PC-3 (cell line): ENCODE measurements at regions not wholly inside any gene's neighbourhood (a gene's known extent, or its start where the extent isn't known, plus 50 kb on each side); places are given as distances from the start of the nearest gene placed in this dataset.

Experiments used
- ATAC-seq: fragments of 200-7000 bp; cut with Tn5 transposase; 2 replicates; pipeline ENCODE4 v1.9.1; 2020; ENCODE audit warnings: mild to moderate bottlenecking, moderate library complexity
- BruUV-seq: library from RNA; stranded (reverse); fragments of 400-500 nt; replicated peaks from 2 replicates; lab custom pipeline; 2021; lab: Mats Ljungman, UMichigan
- CTCF ChIA-PET: fragments of 300-600 bp; sonication (Branson Sonifier 250); formaldehyde crosslinking; loops from one replicate; lab custom pipeline; 2022; ENCODE audit warnings: antibody characterized with exemption; lab: Charles Lee
- POLR2A ChIA-PET: fragments of 300-600 bp; sonication (Branson Sonifier 250); formaldehyde crosslinking; loops from one replicate; lab custom pipeline; 2022; ENCODE audit warnings: antibody characterized with exemption; ENCODE audit not compliant: unreplicated experiment; lab: Charles Lee
- DNase-seq: peaks from one replicate; pipeline ENCODE4 v3.0.0-alpha.2; 2015
- H2AFZ ChIP-seq: fragments of 300-600 bp; sonication (generic); 2 replicates; pipeline ENCODE4 v1.6.0; 2016; ENCODE audit warnings: antibody characterized with exemption, low read length
- H3F3A ChIP-seq: fragments of 300-600 bp; sonication (generic); one replicate; pipeline ENCODE4 v1.6.0; 2017; ENCODE audit warnings: antibody characterized with exemption, low read length, control low read depth, mild to moderate bottlenecking; ENCODE audit not compliant: unreplicated experiment
- H3K27ac ChIP-seq: fragments of 300-600 bp; sonication (generic); 2 replicates; pipeline ENCODE4 v1.5.1; 2016; ENCODE audit warnings: mild to moderate bottlenecking, low read length
- H3K27me3 ChIP-seq: fragments of 300-600 bp; sonication (generic); 2 replicates; pipeline ENCODE4 v1.6.1; 2016; ENCODE audit warnings: low read length, mixed read lengths
- H3K36me3 ChIP-seq: fragments of 300-600 bp; sonication (generic); 2 replicates; pipeline ENCODE4 v1.6.1; 2016; ENCODE audit warnings: low read depth, mixed run types, low read length, mixed read lengths
- H3K4me1 ChIP-seq: fragments of 300-600 bp; sonication (generic); 2 replicates; pipeline ENCODE4 v1.5.1; 2016; ENCODE audit warnings: low read length; ENCODE audit not compliant: insufficient read depth
- H3K4me2 ChIP-seq: fragments of 300-600 bp; sonication (generic); 2 replicates; pipeline ENCODE4 v1.6.0; 2016; ENCODE audit warnings: low read length
- H3K4me3 ChIP-seq: fragments of 300-600 bp; sonication (generic); 2 replicates; pipeline ENCODE4 v1.5.1; 2016; ENCODE audit warnings: mild to moderate bottlenecking, low read length, mixed read lengths
- H3K79me2 ChIP-seq: fragments of 300-600 bp; sonication (generic); 2 replicates; pipeline ENCODE4 v1.6.1; 2017; ENCODE audit warnings: low read length, mixed read lengths
- H3K9ac ChIP-seq: fragments of 300-600 bp; sonication (generic); 2 replicates; pipeline ENCODE4 v1.6.0; 2016; ENCODE audit warnings: mild to moderate bottlenecking, low read length
- H3K9me2 ChIP-seq: fragments of 300-600 bp; sonication (generic); replicated peaks from 2 replicates; pipeline ENCODE4 v1.6.1; 2016; ENCODE audit warnings: mixed run types, low read length, mixed read lengths
- H3K9me3 ChIP-seq: fragments of 300-600 bp; sonication (generic); 2 replicates; pipeline ENCODE4 v1.6.1; 2016; ENCODE audit warnings: low read length, mixed read lengths
- H4K20me1 ChIP-seq: fragments of 300-600 bp; sonication (generic); 2 replicates; pipeline ENCODE4 v1.6.1; 2016; ENCODE audit warnings: low read length, mixed read lengths
- EZH2 ChIP-seq: fragments of 300-600 bp; sonication (generic); IDR thresholded peaks from one replicate; pipeline ENCODE4 v1.6.1; 2017; ENCODE audit warnings: antibody characterized with exemption, mild to moderate bottlenecking, low read length; ENCODE audit not compliant: unreplicated experiment
- EZH2phosphoT487 ChIP-seq: fragments of 300-600 bp; sonication (generic); IDR thresholded peaks from 2 replicates; pipeline ENCODE4 v1.6.1; 2018; ENCODE audit warnings: mild to moderate bottlenecking, antibody characterized with exemption, low read length, borderline replicate concordance
- intact Hi-C: fragments of 100-400 bp; cut with micrococcal nuclease; formaldehyde crosslinking; loops from 2 replicates; pipeline ENCODE4 v1.9.0; 2023
- TF ChIP-seq, protein P1 (sequence below): fragments of 300-600 bp; sonication (generic); conservative IDR thresholded peaks from 2 replicates; pipeline ENCODE4 v1.5.1; 2017; ENCODE audit warnings: antibody characterized with exemption, low read depth, mild to moderate bottlenecking, low read length

DNA sequence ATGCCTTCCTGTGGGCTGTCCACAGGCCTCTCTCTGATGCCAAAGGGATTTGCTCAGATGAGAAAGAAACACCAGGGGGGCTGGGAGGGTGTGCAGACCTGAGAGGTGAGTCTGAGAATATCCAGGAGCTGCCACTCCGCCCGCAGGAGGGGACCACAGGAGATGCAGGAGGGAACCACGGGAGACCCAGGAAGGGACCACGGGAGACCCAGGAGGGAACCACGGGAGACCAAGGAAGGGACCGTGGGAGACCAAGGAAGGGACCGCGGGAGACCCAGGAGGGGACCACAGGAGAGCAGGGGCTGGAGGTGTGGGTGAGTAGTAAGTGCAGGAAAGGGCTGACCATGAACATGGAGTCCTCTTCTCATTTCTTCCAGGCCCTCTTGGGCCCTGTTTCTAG, 74.6 kb upstream of the SFSWAP start:
- POLR2A ChIA-PET = no interaction called here

GRCh38 chr12:131636940-131637750, 73.7 kb upstream of the SFSWAP start:
- DNase-seq = no peak
- TF ChIP-seq EZH2 = no peak
- no peak for TF ChIP-seq EZH2phosphoT487
- TF ChIP-seq, protein P1, sequence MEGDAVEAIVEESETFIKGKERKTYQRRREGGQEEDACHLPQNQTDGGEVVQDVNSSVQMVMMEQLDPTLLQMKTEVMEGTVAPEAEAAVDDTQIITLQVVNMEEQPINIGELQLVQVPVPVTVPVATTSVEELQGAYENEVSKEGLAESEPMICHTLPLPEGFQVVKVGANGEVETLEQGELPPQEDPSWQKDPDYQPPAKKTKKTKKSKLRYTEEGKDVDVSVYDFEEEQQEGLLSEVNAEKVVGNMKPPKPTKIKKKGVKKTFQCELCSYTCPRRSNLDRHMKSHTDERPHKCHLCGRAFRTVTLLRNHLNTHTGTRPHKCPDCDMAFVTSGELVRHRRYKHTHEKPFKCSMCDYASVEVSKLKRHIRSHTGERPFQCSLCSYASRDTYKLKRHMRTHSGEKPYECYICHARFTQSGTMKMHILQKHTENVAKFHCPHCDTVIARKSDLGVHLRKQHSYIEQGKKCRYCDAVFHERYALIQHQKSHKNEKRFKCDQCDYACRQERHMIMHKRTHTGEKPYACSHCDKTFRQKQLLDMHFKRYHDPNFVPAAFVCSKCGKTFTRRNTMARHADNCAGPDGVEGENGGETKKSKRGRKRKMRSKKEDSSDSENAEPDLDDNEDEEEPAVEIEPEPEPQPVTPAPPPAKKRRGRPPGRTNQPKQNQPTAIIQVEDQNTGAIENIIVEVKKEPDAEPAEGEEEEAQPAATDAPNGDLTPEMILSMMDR = no peak
- no peaks in the 10 kb centered on the region for H3K9me3 ChIP-seq
- intact Hi-C loops = no loop called here
- no peak overlapping the region for H2AFZ ChIP-seq
- no peak overlapping the region for H3K4me3 ChIP-seq
- BruUV-seq = no TSS peak
- ATAC-seq = no peak
- no peaks in the 10 kb centered on the region for H3K36me3 ChIP-seq
- H3K27me3 ChIP-seq = peaks cover 57% of the 10 kb centered on the region
- no peaks in the 10 kb centered on the region for H3K79me2 ChIP-seq
- H3K4me2 ChIP-seq = no peak overlapping the region
- ChIA-PET CTCF (interaction anchor here (0.5 kb wide), 1 partner anchor 171 kb away, joined by 5 read pairs; no protein-coding TSS in a partner anchor), POLR2A (no interaction called here)
- H3K4me1 ChIP-seq = no peaks in the 10 kb centered on the region
- H3K9ac ChIP-seq = no peak overlapping the region
- H3K9me2 ChIP-seq = no peaks in the 10 kb centered on the region
- H3F3A ChIP-seq = no peaks in the 10 kb centered on the region
- H4K20me1 ChIP-seq = no peaks in the 10 kb centered on the region
- H3K27ac ChIP-seq = no peak overlapping the region

More for the DNA sequence above, 74.6 kb upstream of the SFSWAP start:
- Histone ChIP-seq H3K9me3 (no peaks in the 10 kb centered on the region), H3K9ac (no peak overlapping the region), H3K27ac (no peak overlapping the region), H2AFZ (no peak overlapping the region), H3K79me2 (no peaks in the 10 kb centered on the region), H3F3A (no peaks in the 10 kb centered on the region), H4K20me1 (no peaks in the 10 kb centered on the region), H3K4me1 (no peaks in the 10 kb centered on the region), H3K9me2 (no peaks in the 10 kb centered on the region), H3K27me3 (peaks cover 60% of the 10 kb centered on the region), H3K4me2 (no peak overlapping the region), H3K36me3 (no peaks in the 10 kb centered on the region), H3K4me3 (no peak overlapping the region)
- DNase-seq (no peak), ATAC-seq (no peak)
- no TSS peak for BruUV-seq
- intact Hi-C loops = no loop called here
- CTCF ChIA-PET = no interaction called here
- TF ChIP-seq EZH2phosphoT487 (no peak), EZH2 (no peak)
- TF ChIP-seq, protein P1 = no peak

DNA sequence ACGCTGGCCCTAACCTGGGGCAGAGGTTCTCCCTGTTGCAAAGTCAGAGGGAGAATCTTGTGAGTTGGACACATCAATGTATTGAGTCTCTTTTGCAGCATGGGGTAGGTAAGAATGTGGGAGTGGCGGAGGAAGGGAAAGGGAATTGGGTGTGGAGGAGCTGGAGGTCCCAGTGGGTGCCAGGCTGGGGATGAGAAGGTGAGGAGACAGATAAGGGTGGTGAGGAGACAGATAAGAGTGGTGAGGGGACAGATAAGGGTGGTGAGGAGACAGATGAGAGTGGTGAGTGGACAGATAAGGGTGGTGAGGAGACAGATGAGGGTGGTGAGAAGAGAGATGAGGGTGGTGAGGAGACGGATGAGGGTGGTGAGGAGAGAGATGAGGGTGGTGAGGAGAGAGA, 72.9 kb upstream of the SFSWAP start:
- POLR2A ChIA-PET = no interaction called here
- no peak for ATAC-seq
- H3K4me1 ChIP-seq = no peaks in the 10 kb centered on the region
- TF ChIP-seq EZH2 (no peak), EZH2phosphoT487 (no peak)
- no peak overlapping the region for H3K4me2 ChIP-seq
- no peak overlapping the region for H3K9ac ChIP-seq
- H3K9me2 ChIP-seq = no peaks in the 10 kb centered on the region
- no peaks in the 10 kb centered on the region for H3K79me2 ChIP-seq
- no peak overlapping the region for H3K27ac ChIP-seq
- H3K27me3 ChIP-seq = peaks cover 50% of the 10 kb centered on the region
- no peak overlapping the region for H2AFZ ChIP-seq
- H3K4me3 ChIP-seq = no peak overlapping the region
- no peaks in the 10 kb centered on the region for H3K9me3 ChIP-seq
- H3K36me3 ChIP-seq = no peaks in the 10 kb centered on the region
- BruUV-seq = no TSS peak
- no peak for DNase-seq
- no peaks in the 10 kb centered on the region for H3F3A ChIP-seq
- intact Hi-C loops = no loop called here
- CTCF ChIA-PET = no interaction called here
- no peaks in the 10 kb centered on the region for H4K20me1 ChIP-seq
